HL-60 (cell line): ENCODE measurements at regions not wholly inside any gene's neighbourhood (a gene's known extent, or its start where the extent isn't known, plus 50 kb on each side); places are given as distances from the start of the nearest gene placed in this dataset.

Experiments used
- DNase-seq, 2 experiments: peaks; one replicate each; pipeline ENCODE4 v3.0.0-alpha.2; 2010 to 2020; ENCODE audit warnings: low read depth in 1 of 2, low spot score in 1 of 2
- H3K27ac ChIP-seq: fragments of 250-450 bp; sonication (Bioruptor Pico); replicated peaks from 2 replicates; pipeline ENCODE4 v1.5.1; 2020; ENCODE audit warnings: mild to moderate bottlenecking, moderate library complexity
- H3K27me3 ChIP-seq: fragments of 250-450 bp; sonication (Bioruptor Pico); 2 replicates; pipeline ENCODE4 v1.5.1; 2021; ENCODE audit warnings: mild to moderate bottlenecking, moderate library complexity; ENCODE audit not compliant: insufficient read depth, poor library complexity, severe bottlenecking
- H3K4me3 ChIP-seq: replicated peaks from 2 replicates; pipeline ENCODE4 v1.5.1; 2011; ENCODE audit warnings: mild to moderate bottlenecking, control low read depth, low read length; ENCODE audit not compliant: insufficient read depth
- GABPA ChIP-seq: IDR thresholded peaks from 2 replicates; pipeline ENCODE4 v1.6.1; 2012; ENCODE audit warnings: low read depth
- POLR2AphosphoS5 ChIP-seq: IDR thresholded peaks from 2 replicates; pipeline ENCODE4 v1.6.1; 2012; ENCODE audit warnings: low read depth
- SPI1 ChIP-seq: IDR thresholded peaks from 2 replicates; pipeline ENCODE4 v1.6.1; 2012; ENCODE audit warnings: low read depth, mild to moderate bottlenecking, borderline replicate concordance
- TF ChIP-seq, protein P1 (sequence below): IDR thresholded peaks from 2 replicates; pipeline ENCODE4 v1.6.1; 2012; ENCODE audit warnings: low read depth; ENCODE audit not compliant: insufficient replicate concordance
- TF ChIP-seq, protein P2 (sequence below): IDR thresholded peaks from one replicate; pipeline ENCODE4 v1.5.1; 2011; ENCODE audit warnings: low read length, control low read depth, inconsistent platforms; ENCODE audit not compliant: insufficient read depth

DNA sequence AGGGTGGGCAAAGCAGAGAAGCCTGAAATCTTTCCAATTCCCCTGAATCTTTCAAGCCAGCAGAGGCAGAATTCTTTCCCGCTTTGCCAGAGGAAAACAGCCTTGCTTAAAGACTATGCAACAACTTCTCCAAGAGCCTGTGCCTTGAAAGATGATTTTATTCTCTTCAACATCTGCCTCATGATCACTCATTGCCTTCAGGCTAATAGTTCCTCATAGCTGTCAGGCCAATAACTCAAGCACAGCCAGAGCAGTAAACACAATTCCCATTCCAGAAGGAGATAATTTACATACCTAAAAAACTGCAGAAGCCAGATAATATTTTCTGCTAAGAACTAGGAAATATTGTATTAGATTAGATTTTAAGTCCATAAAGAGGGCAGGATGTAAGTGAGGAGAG lies 92.3 kb upstream of the PUM3 start:
- Histone ChIP-seq H3K27ac (no peak overlapping the region), H3K4me3 (no peak overlapping the region), H3K27me3 (no peaks in the 10 kb centered on the region)
- no peak for TF ChIP-seq SPI1
- no peak for TF ChIP-seq POLR2AphosphoS5
- TF ChIP-seq, protein P1, sequence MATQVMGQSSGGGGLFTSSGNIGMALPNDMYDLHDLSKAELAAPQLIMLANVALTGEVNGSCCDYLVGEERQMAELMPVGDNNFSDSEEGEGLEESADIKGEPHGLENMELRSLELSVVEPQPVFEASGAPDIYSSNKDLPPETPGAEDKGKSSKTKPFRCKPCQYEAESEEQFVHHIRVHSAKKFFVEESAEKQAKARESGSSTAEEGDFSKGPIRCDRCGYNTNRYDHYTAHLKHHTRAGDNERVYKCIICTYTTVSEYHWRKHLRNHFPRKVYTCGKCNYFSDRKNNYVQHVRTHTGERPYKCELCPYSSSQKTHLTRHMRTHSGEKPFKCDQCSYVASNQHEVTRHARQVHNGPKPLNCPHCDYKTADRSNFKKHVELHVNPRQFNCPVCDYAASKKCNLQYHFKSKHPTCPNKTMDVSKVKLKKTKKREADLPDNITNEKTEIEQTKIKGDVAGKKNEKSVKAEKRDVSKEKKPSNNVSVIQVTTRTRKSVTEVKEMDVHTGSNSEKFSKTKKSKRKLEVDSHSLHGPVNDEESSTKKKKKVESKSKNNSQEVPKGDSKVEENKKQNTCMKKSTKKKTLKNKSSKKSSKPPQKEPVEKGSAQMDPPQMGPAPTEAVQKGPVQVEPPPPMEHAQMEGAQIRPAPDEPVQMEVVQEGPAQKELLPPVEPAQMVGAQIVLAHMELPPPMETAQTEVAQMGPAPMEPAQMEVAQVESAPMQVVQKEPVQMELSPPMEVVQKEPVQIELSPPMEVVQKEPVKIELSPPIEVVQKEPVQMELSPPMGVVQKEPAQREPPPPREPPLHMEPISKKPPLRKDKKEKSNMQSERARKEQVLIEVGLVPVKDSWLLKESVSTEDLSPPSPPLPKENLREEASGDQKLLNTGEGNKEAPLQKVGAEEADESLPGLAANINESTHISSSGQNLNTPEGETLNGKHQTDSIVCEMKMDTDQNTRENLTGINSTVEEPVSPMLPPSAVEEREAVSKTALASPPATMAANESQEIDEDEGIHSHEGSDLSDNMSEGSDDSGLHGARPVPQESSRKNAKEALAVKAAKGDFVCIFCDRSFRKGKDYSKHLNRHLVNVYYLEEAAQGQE, result no peak
- TF ChIP-seq, protein P2, sequence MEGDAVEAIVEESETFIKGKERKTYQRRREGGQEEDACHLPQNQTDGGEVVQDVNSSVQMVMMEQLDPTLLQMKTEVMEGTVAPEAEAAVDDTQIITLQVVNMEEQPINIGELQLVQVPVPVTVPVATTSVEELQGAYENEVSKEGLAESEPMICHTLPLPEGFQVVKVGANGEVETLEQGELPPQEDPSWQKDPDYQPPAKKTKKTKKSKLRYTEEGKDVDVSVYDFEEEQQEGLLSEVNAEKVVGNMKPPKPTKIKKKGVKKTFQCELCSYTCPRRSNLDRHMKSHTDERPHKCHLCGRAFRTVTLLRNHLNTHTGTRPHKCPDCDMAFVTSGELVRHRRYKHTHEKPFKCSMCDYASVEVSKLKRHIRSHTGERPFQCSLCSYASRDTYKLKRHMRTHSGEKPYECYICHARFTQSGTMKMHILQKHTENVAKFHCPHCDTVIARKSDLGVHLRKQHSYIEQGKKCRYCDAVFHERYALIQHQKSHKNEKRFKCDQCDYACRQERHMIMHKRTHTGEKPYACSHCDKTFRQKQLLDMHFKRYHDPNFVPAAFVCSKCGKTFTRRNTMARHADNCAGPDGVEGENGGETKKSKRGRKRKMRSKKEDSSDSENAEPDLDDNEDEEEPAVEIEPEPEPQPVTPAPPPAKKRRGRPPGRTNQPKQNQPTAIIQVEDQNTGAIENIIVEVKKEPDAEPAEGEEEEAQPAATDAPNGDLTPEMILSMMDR, result no peak
- no peak for TF ChIP-seq GABPA
- no peak for DNase-seq

DNA sequence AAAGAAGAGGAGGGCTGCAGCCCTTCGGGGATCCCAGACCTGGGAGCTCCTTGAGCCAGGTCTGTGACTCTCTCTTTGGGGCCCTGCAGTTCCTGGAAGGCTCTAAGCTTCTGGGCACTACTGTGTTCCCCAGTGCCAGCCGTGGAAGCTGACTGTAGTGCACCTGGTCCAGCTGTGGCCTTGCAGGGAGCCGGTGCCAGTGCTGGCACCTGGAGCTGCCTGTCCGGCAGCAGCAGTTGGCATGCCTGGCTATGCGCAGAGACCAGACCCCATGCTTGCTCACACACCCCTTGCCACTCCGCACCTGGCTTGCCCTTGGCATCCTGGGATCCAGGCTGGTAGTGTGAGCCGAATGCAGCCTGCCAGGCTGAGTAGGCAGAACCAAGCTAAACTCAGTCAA lies 91.0 kb upstream of the PUM3 start:
- H3K4me3 ChIP-seq, result no peak overlapping the region
- TF ChIP-seq POLR2AphosphoS5 (no peak), GABPA (no peak), SPI1 (no peak)
- TF ChIP-seq, protein P2, result no peak
- DNase-seq, result no peak
- H3K27ac ChIP-seq, result no peak overlapping the region
- H3K27me3 ChIP-seq, result no peaks in the 10 kb centered on the region

DNA sequence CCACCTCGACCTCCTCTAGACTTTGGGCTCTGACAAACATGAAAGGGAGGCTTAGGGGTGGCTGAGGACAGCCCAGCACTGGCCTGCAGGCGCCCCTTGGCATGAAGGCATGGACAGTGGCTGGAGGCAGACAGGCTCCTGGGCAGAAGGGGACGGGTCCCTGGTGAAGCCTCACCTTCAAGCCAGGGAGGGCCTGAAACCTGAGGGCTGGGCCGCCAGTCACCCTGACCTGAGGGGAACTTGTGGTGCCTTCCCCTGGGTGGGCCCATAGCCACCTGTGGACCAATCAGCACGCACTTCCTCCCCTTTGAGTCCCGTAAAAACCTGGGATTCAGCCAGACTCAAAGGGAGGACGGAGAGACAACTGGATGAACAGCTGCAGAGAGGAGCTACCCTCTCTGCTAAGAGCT lies 90.4 kb upstream of the PUM3 start:
- Histone ChIP-seq H3K27ac (no peak overlapping the region), H3K27me3 (no peaks in the 10 kb centered on the region), H3K4me3 (no peak overlapping the region)
- no peak for DNase-seq
- no peak for TF ChIP-seq POLR2AphosphoS5
- TF ChIP-seq, protein P2, result no peak
- TF ChIP-seq, protein P1, result no peak

DNA sequence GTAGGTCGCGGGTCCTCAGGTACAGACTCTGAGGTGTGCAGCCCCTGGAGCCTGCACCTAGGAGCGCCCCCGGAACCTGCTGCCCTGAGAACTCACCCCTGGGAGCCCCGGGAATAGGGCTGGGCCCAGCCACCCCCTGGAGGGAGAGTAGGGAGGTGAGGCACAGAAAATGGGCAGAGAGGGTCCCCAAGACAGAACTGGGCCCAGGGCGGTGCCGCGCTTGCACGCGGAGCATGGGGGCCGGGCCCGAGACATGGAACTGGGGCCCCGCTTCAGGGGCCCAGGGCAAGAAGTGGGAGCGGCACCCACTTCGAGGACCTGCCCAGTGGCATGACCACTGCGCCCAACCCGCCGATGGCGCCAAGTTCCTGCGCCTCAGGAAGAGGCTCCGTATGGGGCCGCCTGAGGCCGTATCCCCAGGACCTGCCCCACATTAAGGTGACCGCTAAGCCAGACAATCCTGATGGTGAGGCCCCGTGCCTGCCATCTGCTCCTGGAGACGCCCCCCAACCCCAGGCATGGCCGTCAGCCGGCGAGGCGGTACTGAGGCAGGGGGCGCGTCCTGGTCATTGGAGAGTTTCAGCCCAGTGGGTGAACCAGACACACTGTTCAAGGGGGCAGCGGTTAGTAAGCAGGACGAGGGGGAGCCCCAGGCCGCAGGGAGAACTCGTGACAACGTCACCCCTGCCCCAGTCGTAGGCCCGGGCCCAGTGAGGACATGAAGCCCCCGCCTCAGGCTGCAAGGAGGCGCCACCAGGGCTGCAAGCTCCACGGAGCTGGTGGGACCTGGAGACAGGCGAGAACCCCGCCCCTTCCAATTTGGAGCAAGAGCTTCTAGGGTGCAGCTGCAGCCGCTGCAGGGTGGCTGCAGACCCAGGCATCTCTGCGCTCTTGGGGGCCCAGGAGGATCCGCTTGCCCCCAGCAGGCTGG lies 89.5 kb upstream of the PUM3 start:
- TF ChIP-seq, protein P2, result no peak
- TF ChIP-seq POLR2AphosphoS5 (no peak), GABPA (no peak), SPI1 (no peak)
- TF ChIP-seq, protein P1, result no peak
- no peak for DNase-seq
- Histone ChIP-seq H3K4me3 (no peak overlapping the region), H3K27me3 (no peaks in the 10 kb centered on the region), H3K27ac (no peak overlapping the region)
